GM23248 (cell line): ENCODE measurements at regions not wholly inside any gene's neighbourhood (a gene's known extent, or its start where the extent isn't known, plus 50 kb on each side); places are given as distances from the start of the nearest gene placed in this dataset.

ENCODE experiments used
- EZH2 ChIP-seq: fragments of 200-600 bp; sonication (generic); IDR thresholded peaks from 2 replicates; pipeline ENCODE4 v1.6.1; 2018; ENCODE audit warnings: antibody characterized with exemption, mild to moderate bottlenecking; ENCODE audit not compliant: insufficient read depth, poor library complexity, severe bottlenecking
- EZH2phosphoT487 ChIP-seq: fragments of 200-600 bp; sonication (generic); IDR thresholded peaks from 2 replicates; pipeline ENCODE4 v1.6.1; 2018; ENCODE audit warnings: antibody characterized with exemption, moderate library complexity, mild to moderate bottlenecking, low read depth; ENCODE audit not compliant: insufficient read depth

GRCh38 chr6:62968834-62969233 is 242.4 kb upstream of the FKBP1C start:
- TF ChIP-seq EZH2 (no peak), EZH2phosphoT487 (no peak)
